Loucy (cell line): ENCODE measurements at regions not wholly inside any gene's neighbourhood (a gene's known extent, or its start where the extent isn't known, plus 50 kb on each side); places are given as distances from the start of the nearest gene placed in this dataset.

ENCODE experiments used
- H2AFZ ChIP-seq: fragments of 200-600 bp; sonication (generic); 2 replicates; pipeline ENCODE4 v1.6.0; 2016; ENCODE audit warnings: antibody characterized with exemption, mild to moderate bottlenecking, low read length, moderate library complexity
- H3F3A ChIP-seq: fragments of 200-600 bp; 2 replicates; pipeline ENCODE4 v1.6.0; 2016; ENCODE audit warnings: antibody characterized with exemption, low read depth, mild to moderate bottlenecking
- H3K27me3 ChIP-seq: fragments of 200-600 bp; sonication (generic); 2 replicates; pipeline ENCODE4 v1.6.1; 2014; ENCODE audit warnings: low read length, mild to moderate bottlenecking; ENCODE audit not compliant: insufficient read depth, poor library complexity, severe bottlenecking
- H3K36me3 ChIP-seq: fragments of 200-600 bp; sonication (generic); 2 replicates; pipeline ENCODE4 v1.6.1; 2016; ENCODE audit warnings: low read length; ENCODE audit not compliant: insufficient read depth
- H3K4me1 ChIP-seq: fragments of 200-600 bp; sonication (generic); 2 replicates; pipeline ENCODE4 v1.5.1; 2014; ENCODE audit warnings: low read length, mild to moderate bottlenecking; ENCODE audit not compliant: insufficient read depth, poor library complexity, severe bottlenecking
- H3K4me2 ChIP-seq: fragments of 200-600 bp; sonication (generic); 2 replicates; pipeline ENCODE4 v1.6.0; 2014; ENCODE audit warnings: antibody characterized with exemption, low read length, low read depth, mild to moderate bottlenecking; ENCODE audit not compliant: poor library complexity, severe bottlenecking
- H3K4me3 ChIP-seq: fragments of 200-600 bp; sonication (generic); 2 replicates; pipeline ENCODE4 v1.5.1; 2014; ENCODE audit warnings: low read length, mild to moderate bottlenecking, mixed read lengths; ENCODE audit not compliant: poor library complexity, severe bottlenecking
- H3K79me2 ChIP-seq: fragments of 200-600 bp; sonication (generic); 2 replicates; pipeline ENCODE4 v1.6.1; 2014; ENCODE audit warnings: low read length; ENCODE audit not compliant: insufficient read depth
- H3K9ac ChIP-seq: fragments of 200-600 bp; sonication (generic); 2 replicates; pipeline ENCODE4 v1.6.0; 2014; ENCODE audit warnings: mild to moderate bottlenecking, low read depth, low read length, moderate library complexity; ENCODE audit not compliant: poor library complexity, severe bottlenecking
- H3K9me2 ChIP-seq: fragments of 200-600 bp; sonication (generic); replicated peaks from 2 replicates; pipeline ENCODE4 v1.6.1; 2016; ENCODE audit warnings: low read depth, low read length, mixed read lengths
- H3K9me3 ChIP-seq: fragments of 200-600 bp; sonication (generic); 2 replicates; pipeline ENCODE4 v1.6.1; 2014; ENCODE audit warnings: mild to moderate bottlenecking, antibody characterized with exemption, low read length, low read depth; ENCODE audit not compliant: insufficient read depth
- H4K20me1 ChIP-seq: fragments of 200-600 bp; sonication (generic); 2 replicates; pipeline ENCODE4 v1.6.0; 2014; ENCODE audit warnings: antibody characterized with exemption, low read length, mild to moderate bottlenecking; ENCODE audit not compliant: insufficient read depth, poor library complexity, severe bottlenecking
- CTCF ChIP-seq: fragments of 200-600 bp; sonication (generic); conservative IDR thresholded peaks from 2 replicates; pipeline ENCODE4 v1.5.1; 2014; ENCODE audit warnings: mild to moderate bottlenecking, antibody characterized with exemption, low read length
- EZH2phosphoT487 ChIP-seq: fragments of 200-600 bp; IDR thresholded peaks from 2 replicates; pipeline ENCODE4 v1.6.1; 2018; ENCODE audit warnings: antibody characterized with exemption, mild to moderate bottlenecking, moderate library complexity, borderline replicate concordance

- no peaks in the 10 kb centered on the region for H3K9me2 ChIP-seq
Observed at GRCh38 chrX:6374556-6374955, 145.9 kb upstream of the NLGN4X start.

GRCh38 chrX:6372981-6373380 lies 144.3 kb upstream of the NLGN4X start:
- H3K36me3 ChIP-seq: no peaks in the 10 kb centered on the region
- H3K79me2 ChIP-seq: no peaks in the 10 kb centered on the region
- H3K9me3 ChIP-seq: no peaks in the 10 kb centered on the region
- H3K27me3 ChIP-seq: no peaks in the 10 kb centered on the region
- H3K9me2 ChIP-seq: no peaks in the 10 kb centered on the region
- no peaks in the 10 kb centered on the region for H3K4me1 ChIP-seq
- no peak overlapping the region for H3K4me2 ChIP-seq
- TF ChIP-seq CTCF: no peak
- TF ChIP-seq EZH2phosphoT487: no peak
- no peak overlapping the region for H3K4me3 ChIP-seq
- no peaks in the 10 kb centered on the region for H3F3A ChIP-seq
- H2AFZ ChIP-seq: no peak overlapping the region
- H4K20me1 ChIP-seq: no peaks in the 10 kb centered on the region
- H3K9ac ChIP-seq: no peak overlapping the region

More at GRCh38 chrX:6374556-6374955, 145.9 kb upstream of the NLGN4X start:
- H3K36me3 ChIP-seq: no peaks in the 10 kb centered on the region
- H3K9me3 ChIP-seq: no peaks in the 10 kb centered on the region
- no peak overlapping the region for H3K9ac ChIP-seq
- no peak overlapping the region for H3K4me2 ChIP-seq
- H2AFZ ChIP-seq: no peak overlapping the region
- H3K4me3 ChIP-seq: no peak overlapping the region
- no peaks in the 10 kb centered on the region for H4K20me1 ChIP-seq
- TF ChIP-seq EZH2phosphoT487 (no peak), CTCF (no peak)
- H3F3A ChIP-seq: no peaks in the 10 kb centered on the region
- no peaks in the 10 kb centered on the region for H3K27me3 ChIP-seq
- H3K4me1 ChIP-seq: no peaks in the 10 kb centered on the region
- no peaks in the 10 kb centered on the region for H3K79me2 ChIP-seq

GRCh38 chrX:6371353-6371752 lies 142.7 kb upstream of the NLGN4X start:
- Histone ChIP-seq H3K4me2 (no peak overlapping the region), H3K36me3 (no peaks in the 10 kb centered on the region), H3K9me3 (no peaks in the 10 kb centered on the region), H3K9me2 (no peaks in the 10 kb centered on the region), H3K79me2 (no peaks in the 10 kb centered on the region), H3K9ac (no peak overlapping the region), H3K27me3 (no peaks in the 10 kb centered on the region), H2AFZ (no peak overlapping the region), H3F3A (no peaks in the 10 kb centered on the region), H3K4me3 (no peak overlapping the region), H3K4me1 (no peaks in the 10 kb centered on the region), H4K20me1 (no peaks in the 10 kb centered on the region)
- TF ChIP-seq EZH2phosphoT487 (no peak), CTCF (no peak)
